D721Med (cell line): ENCODE measurements at regions not wholly inside any gene's neighbourhood (a gene's known extent, or its start where the extent isn't known, plus 50 kb on each side); places are given as distances from the start of the nearest gene placed in this dataset.

ENCODE experiments used
- DNase-seq: peaks from one replicate; pipeline ENCODE4 v3.0.0; 2011; ENCODE audit warnings: low spot score; ENCODE audit not compliant: insufficient read length
- FAIRE-seq: peaks from 2 replicates; lab custom pipeline; 2011; peaks lifted over from hg19 to GRCh38; lab: Jason Lieb, UNC
- CTCF ChIP-seq: IDR thresholded peaks from 2 replicates; pipeline ENCODE4 v1.5.1; 2012; ENCODE audit warnings: mild to moderate bottlenecking, control low read depth; ENCODE audit not compliant: insufficient read depth; ENCODE audit errors: missing control alignments

DNA sequence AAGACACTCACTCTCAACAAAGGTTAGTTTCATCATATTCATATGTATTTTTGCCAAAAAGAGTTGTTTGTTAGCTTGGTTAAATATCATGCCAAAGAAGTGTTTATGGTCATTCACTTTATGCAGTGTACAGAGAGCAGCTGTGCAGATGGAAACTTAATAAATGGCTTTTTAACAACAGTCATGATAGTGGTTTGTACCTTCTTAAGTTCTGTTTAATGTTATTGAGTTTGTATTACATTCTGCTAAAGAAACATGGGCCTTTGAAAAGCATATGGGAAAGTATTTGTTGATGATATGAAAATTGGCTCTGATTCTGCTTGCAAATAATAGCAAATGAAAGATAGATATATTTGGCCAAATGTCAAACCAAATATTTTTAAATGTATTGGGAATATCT, 607.3 kb downstream of the NCAM2 start:
- TF ChIP-seq CTCF = no peak
- DNase-seq = no peak
- no peak for FAIRE-seq

DNA sequence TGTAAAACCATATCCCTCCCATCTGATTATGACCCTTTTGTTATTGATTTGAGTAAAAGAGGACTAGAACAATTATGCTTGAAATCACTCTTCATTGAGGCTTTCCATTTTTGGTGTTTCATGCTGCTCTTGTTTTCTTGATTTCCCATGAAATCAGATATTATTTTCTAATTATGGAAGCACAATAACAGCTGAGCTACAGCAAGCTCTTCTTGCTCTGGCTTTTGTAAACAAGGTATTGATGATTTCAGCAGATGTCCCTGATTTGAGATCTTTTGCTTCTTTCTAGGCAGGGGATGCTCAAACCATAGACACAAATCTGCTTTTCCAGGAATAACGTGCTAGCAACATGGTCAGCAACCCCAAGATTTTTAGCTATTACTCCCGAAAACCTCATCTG, 607.8 kb downstream of the NCAM2 start:
- DNase-seq (no peak), FAIRE-seq (no peak)
- no peak for TF ChIP-seq CTCF

GRCh38 chr21:21612466-21612865, 614.3 kb downstream of the NCAM2 start:
- no peak for TF ChIP-seq CTCF
- no peak for FAIRE-seq
- no peak for DNase-seq

- FAIRE-seq (no peak), DNase-seq (no peak)
- no peak for TF ChIP-seq CTCF
Measured at GRCh38 chr21:21614966-21615365, 616.8 kb downstream of the NCAM2 start.

DNA sequence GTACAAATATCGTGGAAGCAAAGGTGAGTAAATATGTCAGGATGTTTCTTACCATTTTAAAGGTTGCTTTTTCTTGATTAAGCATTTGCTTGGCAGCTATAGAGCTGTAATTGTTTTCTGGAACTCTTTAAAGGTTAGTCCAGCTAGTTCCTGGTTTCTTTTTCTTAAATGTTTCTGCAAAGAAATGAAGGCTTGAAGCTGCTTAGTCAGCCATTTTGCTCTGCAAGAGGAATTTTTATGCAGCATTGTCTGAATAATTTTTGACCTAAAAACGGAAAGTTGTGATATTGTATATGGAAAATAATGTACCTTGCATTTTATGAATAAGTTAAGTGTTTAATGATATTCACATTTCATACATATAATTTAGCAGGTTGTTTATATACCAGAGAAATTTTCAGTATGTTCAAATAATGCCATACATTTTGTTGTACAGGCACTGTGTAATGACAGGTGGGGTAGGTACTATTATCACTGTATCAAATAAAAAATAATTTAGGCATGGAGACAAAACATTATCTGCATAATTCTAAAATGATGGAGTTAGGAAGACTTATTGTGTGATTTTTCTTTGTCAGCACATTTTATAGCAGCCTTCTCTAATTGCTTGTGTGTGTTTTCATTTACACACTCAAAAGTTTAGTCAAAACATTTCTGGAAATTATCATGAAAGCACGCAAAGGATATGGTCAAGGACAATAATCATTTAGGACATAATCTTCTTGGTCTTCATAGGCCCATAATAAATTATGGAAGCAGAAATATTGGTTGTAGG, 624.4 kb downstream of the NCAM2 start:
- no peak for TF ChIP-seq CTCF
- DNase-seq (no peak), FAIRE-seq (no peak)

DNA sequence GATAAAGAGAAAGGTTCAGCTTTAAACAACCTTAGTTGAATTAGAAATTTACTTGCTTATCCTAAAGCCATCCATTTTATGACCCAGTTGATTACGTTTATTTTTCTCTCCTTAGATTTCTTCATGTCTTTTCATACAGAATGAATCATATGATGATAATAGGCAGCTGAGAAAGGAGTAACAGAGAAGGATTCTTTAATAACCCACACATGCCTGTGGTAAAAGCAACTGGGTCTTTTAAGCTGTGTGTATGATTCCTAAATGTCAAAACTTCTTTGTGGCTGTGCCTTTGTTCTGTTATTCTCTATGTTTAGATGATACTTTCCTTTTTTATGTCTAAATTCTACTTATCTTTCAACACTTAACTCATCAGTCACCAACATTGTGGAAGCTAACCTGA, 626.5 kb downstream of the NCAM2 start:
- TF ChIP-seq CTCF = no peak
- FAIRE-seq (no peak), DNase-seq (no peak)

DNA sequence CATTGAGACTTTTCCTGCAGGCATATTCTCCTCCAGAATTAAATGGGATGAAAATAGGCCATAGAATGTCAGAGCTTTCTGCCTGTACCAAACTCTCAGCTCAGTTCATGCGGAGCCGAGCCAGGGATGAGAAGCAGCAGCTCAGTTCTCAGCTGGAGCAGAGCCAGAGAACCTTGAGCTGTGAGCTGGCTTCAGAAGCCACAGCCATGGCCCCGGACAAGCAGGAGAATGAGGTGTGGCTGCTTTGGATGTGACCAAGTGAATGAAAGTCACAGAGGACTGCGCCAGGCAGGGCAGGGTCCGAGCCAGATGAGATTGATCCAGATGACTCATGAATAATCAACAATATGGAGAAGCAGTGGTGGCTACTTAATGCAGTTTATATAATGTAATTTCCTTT, 633.8 kb downstream of the NCAM2 start:
- DNase-seq = no peak
- no peak for FAIRE-seq
- TF ChIP-seq CTCF = no peak
